GM10266 (cell line): ENCODE measurements at regions not wholly inside any gene's neighbourhood (a gene's known extent, or its start where the extent isn't known, plus 50 kb on each side); places are given as distances from the start of the nearest gene placed in this dataset.
"Not testable (repeated sequence)": the region's sequence is repeated elsewhere in the genome, so short reads cannot be mapped to it uniquely, and the experiment has no call there.

ENCODE experiments used
- DNase-seq: peaks from one replicate; pipeline ENCODE4 v3.0.0; 2012; ENCODE audit errors: extremely low spot score
- CTCF ChIP-seq: IDR thresholded peaks from 2 replicates; pipeline ENCODE4 v1.5.1; 2012; ENCODE audit warnings: mild to moderate bottlenecking, low read depth; ENCODE audit not compliant: control insufficient read depth, insufficient read depth; ENCODE audit errors: missing control alignments

DNA sequence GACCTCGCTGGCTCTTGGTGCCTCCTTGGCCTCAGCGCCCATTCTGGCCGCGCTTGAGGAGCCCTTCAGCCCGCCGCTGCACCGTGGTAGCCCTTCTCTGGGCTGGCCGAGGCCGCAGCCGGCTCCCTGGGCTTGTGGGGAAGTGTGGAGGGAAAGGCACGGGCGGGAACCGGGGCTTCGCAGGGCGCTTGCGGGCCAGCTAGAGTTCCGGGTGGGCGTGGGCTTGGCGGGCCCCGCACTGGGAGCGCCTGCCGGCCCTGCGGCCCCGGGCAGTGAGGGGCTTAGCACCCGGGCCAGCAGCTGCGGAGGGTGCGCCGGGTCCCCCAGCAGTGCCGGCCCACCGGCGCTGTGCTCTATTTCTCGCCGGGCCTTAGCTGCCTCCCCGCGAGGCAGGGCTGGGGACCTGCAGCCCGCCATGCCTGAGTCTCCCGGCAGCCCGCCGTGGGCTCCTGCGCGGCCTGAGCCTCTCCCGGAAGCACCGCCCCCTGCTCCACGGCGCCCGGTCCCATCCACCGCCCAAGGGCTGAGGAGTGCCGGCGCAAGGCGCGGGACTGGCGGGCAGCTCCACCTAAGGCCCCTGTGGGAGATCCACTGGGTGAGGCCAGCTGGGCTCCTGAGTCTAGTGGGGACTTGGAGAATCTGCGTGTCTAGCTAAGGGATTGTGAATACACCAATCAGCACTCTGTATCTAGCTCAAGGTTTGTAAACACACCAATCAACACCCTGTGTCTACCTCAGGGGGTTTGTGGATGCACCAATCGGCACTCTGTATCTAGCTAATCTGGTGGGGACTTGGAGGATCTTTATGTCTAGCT lies 141.1 kb downstream of the SLCO4C1 start:
- not testable (repeated sequence) for DNase-seq

GRCh38 chr5:102154291-102154690 lies 141.8 kb downstream of the SLCO4C1 start:
- TF ChIP-seq CTCF: no peak

GRCh38 chr5:102153003-102153759 lies 142.9 kb downstream of the SLCO4C1 start:
- DNase-seq: peak; percentile 50
- peak; percentile 55 for TF ChIP-seq CTCF

More at GRCh38 chr5:102154291-102154690, 141.8 kb downstream of the SLCO4C1 start:
- DNase-seq: no peak

GRCh38 chr5:102139029-102139428 lies 157.1 kb downstream of the SLCO4C1 start:
- TF ChIP-seq CTCF: no peak
- DNase-seq: no peak

DNA sequence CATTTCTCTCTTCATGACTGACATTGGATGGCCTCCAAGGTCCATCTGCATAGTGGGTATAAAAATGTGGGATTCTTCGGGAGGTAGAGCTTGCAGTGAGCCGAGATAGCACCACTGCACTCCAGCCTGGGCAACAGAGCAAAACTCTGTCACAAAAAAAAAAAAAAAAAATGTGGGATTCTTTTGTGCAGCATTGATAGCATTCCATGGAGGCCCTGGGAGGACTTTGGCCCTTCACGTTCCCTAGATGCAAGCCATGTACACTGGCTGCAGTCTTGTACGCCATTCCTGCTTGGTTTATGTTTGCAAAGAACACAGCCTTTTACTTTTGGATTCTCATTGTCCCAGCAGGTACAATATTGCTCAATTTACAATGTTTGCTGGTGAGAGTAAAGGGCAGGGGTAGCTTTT lies 157.8 kb downstream of the SLCO4C1 start:
- no peak for TF ChIP-seq CTCF
- DNase-seq: no peak

DNA sequence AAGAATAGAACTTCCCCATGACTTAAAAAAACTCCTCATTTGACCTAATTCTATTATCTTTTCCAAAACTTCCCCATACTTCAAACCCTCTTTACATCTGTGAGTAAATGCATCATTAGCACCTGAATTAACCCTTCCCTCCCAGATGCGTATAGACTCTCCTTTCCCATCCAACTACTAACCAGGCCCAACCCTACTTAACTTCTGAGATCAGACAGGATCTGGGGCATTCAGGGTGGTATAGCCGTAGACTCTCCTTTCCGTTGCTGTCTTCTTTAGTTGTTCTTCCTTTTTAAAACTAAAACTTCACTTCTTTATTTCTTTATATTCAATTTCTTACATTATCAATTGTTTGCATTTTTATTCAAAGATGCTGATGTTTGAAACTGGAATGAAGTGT lies 165.2 kb downstream of the SLCO4C1 start:
- no peak for TF ChIP-seq CTCF

GRCh38 chr5:102130386-102130785 lies 165.7 kb downstream of the SLCO4C1 start:
- no peak for DNase-seq
- no peak for TF ChIP-seq CTCF

More for the DNA sequence above, 165.2 kb downstream of the SLCO4C1 start:
- no peak for DNase-seq
